ENCODE measurements at regions not wholly inside any gene's neighbourhood (a gene's known extent, or its start where the extent isn't known, plus 50 kb on each side); places are given as distances from the start of the nearest gene placed in this dataset.

GRCh38 chr6:71706523-71706922 is 179.8 kb upstream of the RIMS1 start:
- no peak for TF ChIP-seq EZH2 (IDR thresholded peaks at IDR 0.05)
- TF ChIP-seq POLR2AphosphoS5 (IDR thresholded peaks at IDR 0.05; ENCODE audit: borderline replicate concordance, low read depth, low read length), result no peak
